SHP77 (cell line): ENCODE measurements at regions not wholly inside any gene's neighbourhood (a gene's known extent, or its start where the extent isn't known, plus 50 kb on each side); places are given as distances from the start of the nearest gene placed in this dataset.
A peak's percentile ranks its signal among the peaks of the same experiment; 100 is the strongest.
"Not testable (repeated sequence)": the region's sequence is repeated elsewhere in the genome, so short reads cannot be mapped to it uniquely, and the experiment has no call there.

ENCODE experiments used
- DNase-seq, 2 experiments: peaks; one replicate each; lab custom pipeline; 2025; lab: John Stamatoyannopoulos, UW

DNA sequence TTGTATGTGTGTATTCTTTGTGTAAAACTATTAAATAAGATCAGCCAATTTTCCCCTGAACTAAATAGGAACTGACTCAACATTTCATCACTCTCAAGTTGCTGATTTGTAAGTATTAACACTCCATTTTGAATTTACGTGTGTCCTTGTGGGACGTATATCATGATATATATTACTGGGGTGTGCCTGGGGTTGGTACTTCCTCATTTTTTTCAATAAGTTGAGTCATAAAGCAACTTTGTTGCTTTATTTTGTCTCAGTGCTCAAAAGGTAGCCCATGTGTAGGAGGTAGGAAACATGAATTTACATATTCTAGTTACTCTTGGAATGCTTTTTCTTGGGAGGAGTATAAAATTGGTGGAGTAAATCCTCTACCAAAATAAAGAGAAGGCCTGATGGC, 193.9 kb upstream of the RAG2 start:
- no peak for DNase-seq

- DNase-seq = no peak
These were observed 192.5 kb upstream of the RAG2 start for GRCh38 chr11:36790526-36790925.

- DNase-seq = no peak
These were observed 185.8 kb upstream of the RAG2 start for GRCh38 chr11:36783808-36784207.

- no peak for DNase-seq
These were observed 181.8 kb upstream of the RAG2 start for GRCh38 chr11:36779791-36780190.

DNA sequence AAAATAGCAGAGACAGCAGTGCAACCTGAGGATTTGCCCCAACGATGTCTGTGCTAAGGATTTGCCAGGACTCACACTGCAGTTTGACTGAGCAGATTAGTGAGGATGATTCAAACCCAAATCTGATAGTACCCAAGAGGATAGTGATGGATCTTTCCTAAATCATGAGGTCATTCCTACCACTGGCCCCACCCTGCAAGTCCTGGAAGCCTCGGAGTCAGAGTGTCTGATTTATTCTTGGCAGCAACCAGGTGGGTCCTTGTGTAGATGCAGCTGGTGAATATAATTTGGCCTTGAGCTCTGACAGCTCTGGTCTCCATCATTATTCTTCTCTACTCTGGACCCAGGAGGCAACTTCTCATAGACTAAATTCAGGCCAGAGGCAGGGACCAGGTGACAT, 179.3 kb upstream of the RAG2 start:
- DNase-seq = peak; percentile 37 to 60

DNA sequence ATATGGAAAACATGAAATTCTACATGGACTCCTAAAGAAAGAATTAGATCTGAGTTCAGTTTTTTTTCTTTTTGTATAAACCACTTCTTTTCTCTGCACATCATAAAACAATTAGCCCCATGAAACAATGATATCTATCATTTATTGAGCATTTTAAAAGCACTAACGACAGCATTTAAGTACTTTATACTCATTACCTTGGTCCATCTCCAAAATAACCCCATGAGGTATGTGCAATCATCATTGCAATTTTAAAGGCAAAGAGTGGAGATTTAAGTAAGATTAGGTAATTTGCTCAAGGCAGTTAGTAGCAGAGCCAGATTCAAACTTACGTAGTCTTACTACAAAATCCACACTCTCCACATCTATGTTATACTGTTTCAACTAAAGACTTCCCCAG, 177.7 kb upstream of the RAG2 start:
- no peak for DNase-seq

DNA sequence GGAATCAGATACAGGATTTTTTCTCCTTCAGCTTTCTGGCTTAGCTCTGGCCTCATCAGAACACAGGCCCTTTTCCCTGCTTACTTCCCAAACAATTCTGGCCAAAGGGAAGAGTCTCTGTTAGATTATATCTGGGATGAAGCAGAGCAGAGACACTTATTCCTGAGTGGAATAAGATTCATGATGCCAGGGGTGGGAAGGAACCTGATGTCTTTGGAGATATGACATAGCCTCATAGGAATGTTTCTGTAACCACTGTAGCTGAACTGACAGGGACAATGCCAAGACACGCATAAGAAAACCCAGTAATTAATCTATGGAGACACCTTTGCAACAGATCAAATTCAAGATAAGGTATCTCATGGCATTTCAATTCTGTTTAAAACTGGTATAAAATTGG, 177.1 kb upstream of the RAG2 start:
- DNase-seq = no peak

GRCh38 chr11:36774603-36775002, 176.6 kb upstream of the RAG2 start:
- no peak for DNase-seq

- DNase-seq = no peak
These were observed 165.2 kb upstream of the RAG2 start for GRCh38 chr11:36763187-36763586.

DNA sequence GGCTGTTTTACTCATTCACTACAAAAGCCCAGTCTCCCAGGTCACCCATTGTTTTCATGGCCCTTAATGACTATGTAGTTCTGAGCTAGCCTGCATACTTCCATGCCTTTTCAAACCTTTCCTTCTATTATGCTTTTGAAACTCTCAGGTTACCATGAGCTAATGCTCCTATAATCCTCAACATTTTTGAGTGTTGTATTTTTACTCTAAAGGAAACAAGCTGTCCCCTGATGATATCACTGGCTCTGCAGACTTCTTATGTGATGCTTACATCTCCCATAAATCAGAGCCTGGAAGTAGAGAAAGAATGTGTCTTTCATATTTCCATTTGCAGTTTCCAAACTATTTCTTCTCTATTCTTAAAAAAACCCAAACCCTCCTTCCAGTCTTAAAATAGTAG, 159.0 kb upstream of the RAG2 start:
- no peak for DNase-seq

DNA sequence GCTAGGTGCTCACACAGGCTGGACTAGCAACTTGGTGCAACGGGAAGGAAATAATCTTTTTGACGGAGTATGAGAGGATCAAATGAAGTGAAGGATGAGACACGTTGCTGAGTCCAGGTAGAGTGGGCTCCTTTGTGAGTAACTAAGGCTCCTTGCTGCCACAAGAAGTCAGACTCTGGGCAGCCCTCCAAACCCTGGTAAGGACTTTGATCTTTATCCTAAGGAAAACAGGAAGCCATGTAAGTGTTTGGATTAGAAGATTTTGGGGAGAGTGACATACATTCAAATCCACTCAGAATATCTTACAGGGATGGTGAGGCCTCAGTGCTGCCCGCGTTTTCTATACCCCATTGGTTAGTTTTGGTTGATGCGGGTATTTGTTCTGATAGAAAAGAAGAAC, 155.9 kb upstream of the RAG2 start:
- no peak for DNase-seq

DNA sequence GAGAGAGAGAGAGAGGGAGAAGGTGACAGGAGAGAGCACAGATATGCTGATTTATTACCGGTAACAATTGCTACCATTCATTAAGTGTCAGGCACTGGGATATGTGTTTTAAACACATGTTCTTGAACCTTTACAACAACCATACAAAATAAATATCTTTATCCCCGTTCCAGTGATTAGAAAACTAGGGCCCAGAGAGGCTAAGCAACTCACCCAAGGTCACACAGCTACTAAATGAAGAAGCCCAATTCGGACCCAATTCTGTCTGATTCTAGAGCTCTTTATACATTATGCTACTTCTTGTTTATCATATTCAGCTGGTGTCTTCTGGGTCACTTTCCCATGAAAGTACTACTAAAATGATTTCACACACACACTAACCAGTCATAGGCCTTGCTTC, 154.0 kb upstream of the RAG2 start:
- no peak for DNase-seq

DNA sequence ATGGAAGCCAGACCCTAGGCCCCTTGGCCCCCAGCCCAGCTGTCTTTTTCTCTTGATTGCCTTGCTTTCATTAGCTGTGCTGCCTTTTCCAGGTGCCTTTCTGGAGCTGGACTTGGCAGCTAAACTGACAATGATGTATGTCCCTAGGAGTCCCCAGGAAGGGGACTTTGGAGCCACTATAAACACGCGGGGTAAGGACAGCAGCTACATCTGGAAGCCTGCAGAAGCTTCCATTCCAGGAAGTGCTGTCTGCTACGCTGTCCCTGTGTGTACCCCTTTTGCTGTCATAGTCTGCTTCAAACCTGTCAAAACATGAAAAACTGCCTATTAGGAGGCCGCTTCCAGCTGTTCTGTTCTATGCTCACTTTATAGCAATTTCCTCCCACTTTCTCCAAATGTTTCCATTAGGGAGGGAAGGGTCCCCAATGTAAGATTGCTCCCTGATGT, 153.3 kb upstream of the RAG2 start:
- peak in 1 of 2 experiments; percentile 2 for DNase-seq

DNA sequence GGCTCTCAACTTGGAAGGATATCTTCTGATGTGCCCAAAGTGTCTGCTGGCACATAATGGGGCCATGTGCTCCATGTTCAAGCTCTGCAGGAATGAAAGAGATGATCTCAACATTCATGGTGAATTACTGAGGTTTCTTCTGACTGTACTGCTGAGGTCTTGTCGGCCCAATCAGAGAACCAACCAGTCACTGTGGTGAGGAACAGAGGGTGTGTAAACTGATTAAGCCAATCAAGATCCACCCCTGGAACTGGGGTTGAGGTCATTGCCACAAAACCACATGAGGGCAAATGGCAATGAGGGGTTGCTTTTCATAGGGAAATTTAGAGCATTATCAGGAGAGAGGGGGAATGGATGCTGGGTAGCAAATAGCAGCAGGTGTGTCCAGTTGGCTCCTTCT, 152.3 kb upstream of the RAG2 start:
- no peak for DNase-seq

GRCh38 chr11:36748836-36749235, 150.8 kb upstream of the RAG2 start:
- no peak for DNase-seq

DNA sequence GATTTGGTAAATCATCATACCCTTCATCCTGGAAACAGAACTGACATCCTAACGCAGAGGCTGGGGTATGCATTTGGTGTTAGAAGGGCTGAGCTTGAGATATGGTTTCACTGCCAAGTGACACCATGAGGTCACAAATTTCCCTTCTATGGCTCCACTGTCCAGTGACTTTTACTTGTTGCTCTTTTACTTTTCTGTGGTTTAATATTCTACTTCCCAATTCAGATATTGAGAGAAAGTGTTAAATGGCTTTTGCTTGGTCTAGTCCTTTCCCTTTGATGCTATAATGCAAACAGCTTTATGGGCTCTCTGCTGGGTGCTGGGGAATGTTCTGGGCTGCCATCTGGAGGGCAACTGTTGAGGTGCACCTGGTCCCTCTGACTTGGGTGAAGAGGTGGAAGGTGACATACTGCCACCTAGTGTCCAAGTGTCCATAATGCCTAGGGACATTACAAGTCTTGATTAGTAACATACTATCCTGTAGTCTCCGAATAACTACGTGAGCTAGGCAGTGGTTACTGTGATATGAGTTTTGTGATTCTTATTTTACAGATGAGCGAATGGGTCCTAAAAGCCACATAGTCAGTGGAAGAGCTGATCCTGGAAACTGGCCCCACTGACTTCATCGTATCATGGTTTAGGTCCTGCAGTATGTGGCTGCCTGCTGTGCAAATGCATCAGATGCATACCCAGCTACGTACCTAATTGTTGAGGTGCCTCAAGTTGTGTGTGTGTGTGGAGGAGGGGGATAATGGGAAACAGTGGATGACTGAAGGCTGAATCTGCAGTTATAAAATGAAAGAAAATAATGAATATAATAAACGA, 149.1 kb upstream of the RAG2 start:
- DNase-seq = peak; percentile 88 to 90

- DNase-seq = peak; percentile 68 to 78
These were observed 146.5 kb upstream of the RAG2 start for GRCh38 chr11:36744375-36745168.

DNA sequence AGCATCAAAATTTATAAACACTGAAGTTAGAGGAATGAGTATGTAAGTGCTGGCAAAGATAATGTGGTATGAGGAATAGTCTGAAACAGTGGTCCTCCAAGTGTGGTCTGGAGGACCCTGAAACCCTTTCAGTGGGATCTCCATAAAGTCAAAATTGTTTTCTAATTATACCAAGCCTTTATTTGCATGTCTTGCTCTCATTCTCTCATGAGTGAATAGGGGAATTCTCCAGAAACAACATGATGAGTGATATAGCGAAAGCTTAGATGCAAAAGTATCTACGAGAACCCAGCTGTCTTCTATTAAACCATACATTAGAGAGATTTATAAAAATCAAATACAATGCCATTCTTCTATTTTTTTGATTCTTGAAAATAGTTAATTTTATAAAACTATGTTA, 145.0 kb upstream of the RAG2 start:
- DNase-seq = no peak

- DNase-seq = no peak
These were observed 143.5 kb upstream of the RAG2 start for GRCh38 chr11:36741515-36741914.

GRCh38 chr11:36738292-36738861, 140.3 kb upstream of the RAG2 start:
- no peak for DNase-seq

- DNase-seq = no peak
These were observed 138.1 kb upstream of the RAG2 start for GRCh38 chr11:36736103-36736502.

GRCh38 chr11:36733721-36734120, 135.7 kb upstream of the RAG2 start:
- DNase-seq = not testable (repeated sequence)

DNA sequence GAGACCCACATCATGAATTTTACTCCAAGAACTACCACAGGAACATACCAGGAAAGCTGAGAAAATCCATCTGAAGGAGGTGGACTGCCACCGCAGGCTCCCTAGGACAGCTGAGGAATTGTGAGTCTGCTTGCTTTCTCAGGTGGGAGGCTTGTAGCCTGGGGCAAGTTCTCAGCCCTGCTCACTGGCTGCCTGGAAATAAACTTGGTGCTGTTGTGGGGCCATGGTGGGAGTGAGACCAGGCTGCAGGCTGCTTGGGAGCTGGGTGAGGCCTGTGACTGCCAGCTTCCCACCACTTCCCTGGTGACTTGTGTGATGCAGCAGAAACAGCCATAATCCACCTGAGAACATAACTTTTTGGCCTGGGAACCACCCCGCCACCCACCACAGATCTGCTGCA, 132.7 kb upstream of the RAG2 start:
- no peak for DNase-seq
